HL-60 (cell line): ENCODE measurements at regions not wholly inside any gene's neighbourhood (a gene's known extent, or its start where the extent isn't known, plus 50 kb on each side); places are given as distances from the start of the nearest gene placed in this dataset.

ENCODE experiments used
- CTCF ChIP-seq: IDR thresholded peaks from one replicate; pipeline ENCODE4 v1.5.1; 2011; ENCODE audit warnings: low read length, control low read depth, inconsistent platforms; ENCODE audit not compliant: insufficient read depth
- GABPA ChIP-seq: IDR thresholded peaks from 2 replicates; pipeline ENCODE4 v1.6.1; 2012; ENCODE audit warnings: low read depth
- POLR2AphosphoS5 ChIP-seq: IDR thresholded peaks from 2 replicates; pipeline ENCODE4 v1.6.1; 2012; ENCODE audit warnings: low read depth
- REST ChIP-seq: IDR thresholded peaks from 2 replicates; pipeline ENCODE4 v1.6.1; 2012; ENCODE audit warnings: low read depth; ENCODE audit not compliant: insufficient replicate concordance
- SPI1 ChIP-seq: IDR thresholded peaks from 2 replicates; pipeline ENCODE4 v1.6.1; 2012; ENCODE audit warnings: low read depth, mild to moderate bottlenecking, borderline replicate concordance

- no peak for TF ChIP-seq CTCF
- no peak for TF ChIP-seq POLR2AphosphoS5
- TF ChIP-seq GABPA: no peak
- TF ChIP-seq REST: no peak
- no peak for TF ChIP-seq SPI1
These were observed 1266.7 kb downstream of the MAT2B start for GRCh38 chr5:164772122-164772521.
